ENCODE measurements at regions not wholly inside any gene's neighbourhood (a gene's known extent, or its start where the extent isn't known, plus 50 kb on each side); places are given as distances from the start of the nearest gene placed in this dataset.

DNA sequence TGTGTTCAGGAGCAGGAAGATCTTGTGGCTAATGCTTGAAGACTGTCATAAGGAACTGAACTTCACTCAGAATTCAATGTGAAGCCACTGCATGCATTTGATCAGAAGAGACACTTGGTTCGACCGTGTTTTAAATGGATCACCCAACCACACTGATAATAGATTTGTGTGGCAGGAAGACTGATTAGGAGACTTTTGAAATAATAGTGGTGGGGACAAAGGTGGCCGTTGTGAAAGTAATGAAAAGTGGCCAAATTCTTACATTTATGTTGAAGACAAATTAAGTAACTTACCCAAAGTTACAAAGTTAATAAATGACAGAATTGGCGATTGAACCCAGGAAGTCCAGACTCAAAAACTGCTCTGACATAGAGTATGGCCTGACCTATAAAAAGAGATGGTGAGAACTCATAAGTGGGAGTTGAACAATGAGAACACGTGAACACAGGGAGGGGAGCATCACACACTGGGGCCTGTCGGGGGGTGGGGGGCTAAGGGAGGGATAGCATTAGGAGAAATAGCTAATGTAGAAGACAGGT lies 286.9 kb upstream of the DNAJC19 start:
- Histone ChIP-seq H3K14ac (ENCODE audit: insufficient read length) (no peak overlapping the region), H3K4me1 (replicated peaks in 1 of 4; ENCODE audit: control insufficient read depth in 3 of 4, insufficient read depth in 4 of 4, low read length in 3 of 4) (no peaks in the 10 kb centered on the region), H4K20me1 (replicated peaks in 1 of 2; ENCODE audit: control insufficient read depth in 1 of 2, insufficient read depth in 2 of 2, low read length in 2 of 2) (no peaks in the 10 kb centered on the region), H2BK20ac (ENCODE audit: low read length) (no peak overlapping the region), H4K8ac (ENCODE audit: extremely low read depth, insufficient read depth, low read length) (no peak overlapping the region), H2BK120ac (replicated peaks; ENCODE audit: low read depth, low read length) (no peak overlapping the region), H3K79me2 (ENCODE audit: control insufficient read depth in 1 of 2, insufficient read depth in 2 of 2, low read length in 2 of 2) (no peaks in the 10 kb centered on the region), H3K4me2 (ENCODE audit: insufficient read depth in 1 of 2, low read depth in 2 of 2, low read length in 2 of 2) (no peak overlapping the region), H3K9me3 (ENCODE audit: insufficient read depth in 2 of 2, low read depth in 1 of 2, low read length in 1 of 2) (no peaks in the 10 kb centered on the region), H3K79me1 (ENCODE audit: low read depth, low read length) (no peaks in the 10 kb centered on the region), H2BK5ac (ENCODE audit: low read depth, low read length) (no peak overlapping the region), H2AK5ac (ENCODE audit: low read depth, low read length) (no peak overlapping the region), H3K36me3 (ENCODE audit: control insufficient read depth in 2 of 4, insufficient read depth in 4 of 4, low read length in 3 of 4) (no peaks in the 10 kb centered on the region), H3K4ac (replicated peaks; ENCODE audit: insufficient read length, low read depth, low read length) (no peak overlapping the region), H2AFZ (ENCODE audit: low read length) (0 out of 2 replicates have a peak overlapping the region, but pooled peaks have one; percentile 57), H3K9ac (replicated peaks in 1 of 4; ENCODE audit: extremely low read depth in 1 of 4, low read depth in 3 of 4, low read length in 3 of 4) (no peak overlapping the region), H3K18ac (ENCODE audit: extremely low read depth, low read length) (no peak overlapping the region), H4K5ac (ENCODE audit: insufficient read length, low read depth, low read length) (no peak overlapping the region), H3K23me2 (ENCODE audit: low read depth, low read length) (no peaks in the 10 kb centered on the region), H3K4me3 (ENCODE audit: extremely low read depth in 1 of 4, insufficient read depth in 2 of 4, low read depth in 3 of 4, low read length in 4 of 4) (no peak overlapping the region), H3K56ac (replicated peaks; ENCODE audit: insufficient read length, low read depth, low read length) (no peak overlapping the region), H2BK12ac (ENCODE audit: low read depth, low read length) (no peak overlapping the region), H4K91ac (replicated peaks; ENCODE audit: insufficient read length, low read length) (no peak overlapping the region), H3K27ac (ENCODE audit: low read depth, low read length) (no peak overlapping the region), H3K23ac (ENCODE audit: insufficient read length) (no peak overlapping the region), H2BK15ac (ENCODE audit: low read length) (no peak overlapping the region), H3K27me3 (replicated peaks in 1 of 4; ENCODE audit: control insufficient read depth in 3 of 4, extremely low read depth in 1 of 4, insufficient read depth in 3 of 4, low read length in 3 of 4) (no peaks in the 10 kb centered on the region)
- CTCF ChIA-PET (ENCODE audit: partially characterized antibody): interaction anchor here (0.7 to 2.9 kb wide), 4 partner anchors 18 to 173 kb away, joined by 3 to 12 read pairs (median 4); no protein-coding TSS in a partner anchor
- DNase-seq (ENCODE audit: low read depth in 1 of 2, low spot score in 2 of 2) (no peak), FAIRE-seq (no peak)
- POLR2A ChIA-PET (ENCODE audit: partially characterized antibody): no interaction called here
- WGBS, 2 experiments (ENCODE audit: extremely low coverage in 1 of 2, insufficient coverage in 1 of 2, insufficient read length in 1 of 2, insufficient replicate concordance in 2 of 2, low coverage in 1 of 2, low lambda C conversion rate in 2 of 2, missing lambda C conversion rate in 1 of 2): 80% methylated on average over 6 of the region's 6 CpGs; no CpG with 5 or more reads in 1 of the 2 experiments
- TF ChIP-seq ASH2L (IDR thresholded peaks at IDR 0.05; ENCODE audit: low read length) (no peak), JUN (IDR thresholded peaks at IDR 0.05; ENCODE audit: low read depth, low read length) (no peak), CEBPB (IDR thresholded peaks at IDR 0.05; ENCODE audit: low read depth, low read length) (no peak), SUZ12 (IDR thresholded peaks at IDR 0.05; ENCODE audit: low read length) (no peak), SP4 (IDR thresholded peaks at IDR 0.05; ENCODE audit: low read length) (no peak), JUND (IDR thresholded peaks at IDR 0.05; ENCODE audit: low read length) (no peak), CHD2 (IDR thresholded peaks at IDR 0.05; ENCODE audit: low read length) (no peak)
- TF ChIP-seq, protein P1, sequence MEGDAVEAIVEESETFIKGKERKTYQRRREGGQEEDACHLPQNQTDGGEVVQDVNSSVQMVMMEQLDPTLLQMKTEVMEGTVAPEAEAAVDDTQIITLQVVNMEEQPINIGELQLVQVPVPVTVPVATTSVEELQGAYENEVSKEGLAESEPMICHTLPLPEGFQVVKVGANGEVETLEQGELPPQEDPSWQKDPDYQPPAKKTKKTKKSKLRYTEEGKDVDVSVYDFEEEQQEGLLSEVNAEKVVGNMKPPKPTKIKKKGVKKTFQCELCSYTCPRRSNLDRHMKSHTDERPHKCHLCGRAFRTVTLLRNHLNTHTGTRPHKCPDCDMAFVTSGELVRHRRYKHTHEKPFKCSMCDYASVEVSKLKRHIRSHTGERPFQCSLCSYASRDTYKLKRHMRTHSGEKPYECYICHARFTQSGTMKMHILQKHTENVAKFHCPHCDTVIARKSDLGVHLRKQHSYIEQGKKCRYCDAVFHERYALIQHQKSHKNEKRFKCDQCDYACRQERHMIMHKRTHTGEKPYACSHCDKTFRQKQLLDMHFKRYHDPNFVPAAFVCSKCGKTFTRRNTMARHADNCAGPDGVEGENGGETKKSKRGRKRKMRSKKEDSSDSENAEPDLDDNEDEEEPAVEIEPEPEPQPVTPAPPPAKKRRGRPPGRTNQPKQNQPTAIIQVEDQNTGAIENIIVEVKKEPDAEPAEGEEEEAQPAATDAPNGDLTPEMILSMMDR (IDR thresholded peaks at IDR 0.05; ENCODE audit: control extremely low read depth in 1 of 3, insufficient read depth in 1 of 3, low read depth in 1 of 3, low read length in 3 of 3): no peak
- TF ChIP-seq, protein P2, sequence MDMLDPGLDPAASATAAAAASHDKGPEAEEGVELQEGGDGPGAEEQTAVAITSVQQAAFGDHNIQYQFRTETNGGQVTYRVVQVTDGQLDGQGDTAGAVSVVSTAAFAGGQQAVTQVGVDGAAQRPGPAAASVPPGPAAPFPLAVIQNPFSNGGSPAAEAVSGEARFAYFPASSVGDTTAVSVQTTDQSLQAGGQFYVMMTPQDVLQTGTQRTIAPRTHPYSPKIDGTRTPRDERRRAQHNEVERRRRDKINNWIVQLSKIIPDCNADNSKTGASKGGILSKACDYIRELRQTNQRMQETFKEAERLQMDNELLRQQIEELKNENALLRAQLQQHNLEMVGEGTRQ (IDR thresholded peaks at IDR 0.05; ENCODE audit: low read length): no peak
